Activated T-helper 9 cell treated with anti-CD3 and anti-CD28 coated beads, Interleukin-2, amount 50 U/mL, for 16 hours (primary cell): ENCODE measurements at regions not wholly inside any gene's neighbourhood (a gene's known extent, or its start where the extent isn't known, plus 50 kb on each side); places are given as distances from the start of the nearest gene placed in this dataset.
A peak's percentile ranks its signal among the peaks of the same experiment; 100 is the strongest.

Experiments
- DNase-seq: peaks from one replicate; pipeline ENCODE4 v3.0.0-alpha.2; 2020; ENCODE audit warnings: low read depth

GRCh38 chr2:9156483-9156882 is 50.1 kb upstream of the ASAP2 start:
- DNase-seq = no peak

- DNase-seq = no peak
Measured at GRCh38 chr2:9154061-9154460, 52.6 kb upstream of the ASAP2 start.

- DNase-seq = no peak
Measured at GRCh38 chr2:9153643-9153980, 53.0 kb upstream of the ASAP2 start.

GRCh38 chr2:9152975-9153642 is 53.5 kb upstream of the ASAP2 start:
- DNase-seq = no peak

- DNase-seq = no peak
Measured at GRCh38 chr2:9150906-9151305, 55.7 kb upstream of the ASAP2 start.

- DNase-seq = no peak
Measured at GRCh38 chr2:9150568-9150900, 56.1 kb upstream of the ASAP2 start.

- DNase-seq = no peak
Measured at GRCh38 chr2:9149726-9150567, 56.7 kb upstream of the ASAP2 start.

GRCh38 chr2:9149388-9149660 is 57.3 kb upstream of the ASAP2 start:
- DNase-seq = no peak

- no peak for DNase-seq
Measured at GRCh38 chr2:9146646-9147045, 60.0 kb upstream of the ASAP2 start.

GRCh38 chr2:9145752-9146430 is 60.7 kb upstream of the ASAP2 start:
- DNase-seq = no peak

GRCh38 chr2:9145109-9145751 is 61.4 kb upstream of the ASAP2 start:
- no peak for DNase-seq

- no peak for DNase-seq
Measured at GRCh38 chr2:9144617-9145016, 62.0 kb upstream of the ASAP2 start.

GRCh38 chr2:9144046-9144445 is 62.6 kb upstream of the ASAP2 start:
- no peak for DNase-seq

- no peak for DNase-seq
Measured at GRCh38 chr2:9143264-9143815, 63.3 kb upstream of the ASAP2 start.

GRCh38 chr2:9142551-9143263 is 63.9 kb upstream of the ASAP2 start:
- peak; percentile 76 for DNase-seq

- no peak for DNase-seq
Measured at GRCh38 chr2:9141706-9142460, 64.7 kb upstream of the ASAP2 start.

- DNase-seq = no peak
Measured at GRCh38 chr2:9141091-9141667, 65.4 kb upstream of the ASAP2 start.

- no peak for DNase-seq
Measured at GRCh38 chr2:9140645-9141044, 66.0 kb upstream of the ASAP2 start.

- peak; percentile 39 for DNase-seq
Measured at GRCh38 chr2:9139491-9140443, 66.8 kb upstream of the ASAP2 start.
